GM12878 (cell line): ENCODE measurements at regions not wholly inside any gene's neighbourhood (a gene's known extent, or its start where the extent isn't known, plus 50 kb on each side); places are given as distances from the start of the nearest gene placed in this dataset.

Source experiments
- ATAC-seq: fragments of 200-7000 bp; cut with Tn5 transposase; 3 replicates; pipeline ENCODE4 v1.9.1; 2020; ENCODE audit warnings: mild to moderate bottlenecking, moderate library complexity
- BruUV-seq: library from RNA; stranded (reverse); fragments of 400-500 nt; replicated peaks from 2 replicates; lab custom pipeline; 2021; lab: Mats Ljungman, UMichigan
- CTCF ChIA-PET: fragments of 300-600 bp; sonication (Branson Sonifier 250); formaldehyde crosslinking; extraction: SDS; loops from one replicate; lab custom pipeline; 2021; ENCODE audit warnings: inconsistent platforms; lab: Yijun Ruan, JAX
- POLR2A ChIA-PET: fragments of 350-600 bp; formaldehyde crosslinking; extraction: SDS; loops from one replicate; lab custom pipeline; 2021; ENCODE audit warnings: inconsistent platforms; lab: Charles Lee
- RAD21 ChIA-PET: fragments of 300-600 bp; sonication (Branson Sonifier 250); formaldehyde crosslinking; loops from one replicate; lab custom pipeline; 2023; ENCODE audit warnings: antibody characterized with exemption; ENCODE audit not compliant: unreplicated experiment; lab: Charles Lee
- SMC1A ChIA-PET: fragments of 300-600 bp; sonication (Branson Sonifier 250); formaldehyde crosslinking; loops from one replicate; lab custom pipeline; 2023; ENCODE audit not compliant: unreplicated experiment, uncharacterized antibody; lab: Charles Lee
- DNase-seq: peaks from one replicate; pipeline ENCODE4 v3.0.0-alpha.2; 2011; ENCODE audit warnings: low read depth, low spot score
- FAIRE-seq: peaks from 3 replicates; lab custom pipeline; 2011; peaks lifted over from hg19 to GRCh38; lab: Jason Lieb, UNC
- H2AFZ ChIP-seq: 2 replicates; pipeline ENCODE4 v1.6.0; 2011; ENCODE audit warnings: low read depth, low read length, control low read depth; ENCODE audit not compliant: control insufficient read depth
- H3K27ac ChIP-seq: 2 replicates; pipeline ENCODE4 v1.5.1; 2011; ENCODE audit warnings: control low read depth; ENCODE audit not compliant: control insufficient read depth, insufficient read depth
- H3K27me3 ChIP-seq, 2 experiments: replicated peaks in 1 of 2; 2 replicates each; pipeline versions ENCODE4 v1.6.0 to v1.6.1; 2011; ENCODE audit warnings: low read length in 1 of 2; ENCODE audit not compliant: control insufficient read depth in 2 of 2, insufficient read depth in 2 of 2
- H3K36me3 ChIP-seq, 2 experiments: 2 replicates each; pipeline ENCODE4 v1.5.1; 2011; ENCODE audit warnings: low read length in 1 of 2; ENCODE audit not compliant: control insufficient read depth in 2 of 2, insufficient read depth in 2 of 2
- H3K4me1 ChIP-seq: 2 replicates; pipeline ENCODE4 v1.6.1; 2011; ENCODE audit warnings: mild to moderate bottlenecking, low read length, moderate library complexity, mixed read lengths; ENCODE audit not compliant: control insufficient read depth, insufficient read depth
- H3K4me2 ChIP-seq: 2 replicates; pipeline ENCODE4 v1.6.0; 2011; ENCODE audit warnings: control low read depth; ENCODE audit not compliant: control insufficient read depth, insufficient read depth
- H3K4me3 ChIP-seq: fragments of 200-600 bp; sonication (generic); 2 replicates; pipeline ENCODE4 v1.5.1; 2016
- H3K79me2 ChIP-seq: 2 replicates; pipeline ENCODE4 v1.6.0; 2011; ENCODE audit warnings: low read length; ENCODE audit not compliant: control insufficient read depth, insufficient read depth
- H3K9ac ChIP-seq: 2 replicates; pipeline ENCODE4 v1.8.0; 2011; ENCODE audit warnings: low read length, control low read depth, mixed read lengths; ENCODE audit not compliant: control insufficient read depth, insufficient read depth
- H3K9me3 ChIP-seq: replicated peaks from 3 replicates; pipeline ENCODE4 v1.5.1; 2011; ENCODE audit warnings: mild to moderate bottlenecking, low read length; ENCODE audit not compliant: control insufficient read depth, insufficient read depth
- H4K20me1 ChIP-seq: 2 replicates; pipeline ENCODE4 v1.6.0; 2011; ENCODE audit not compliant: control insufficient read depth, insufficient read depth
- BHLHE40 ChIP-seq, 2 experiments: fragments of 450-650 bp in 1 of 2; IDR thresholded peaks; 2 replicates each; pipeline ENCODE4 v1.6.1; 2011 to 2017; ENCODE audit warnings: low read depth in 2 of 2, borderline replicate concordance in 1 of 2, improper control_type of control experiment in 1 of 2, low read length in 1 of 2, mild to moderate bottlenecking in 1 of 2
- CHD1 ChIP-seq: IDR thresholded peaks from 2 replicates; pipeline ENCODE4 v1.6.1; 2012; ENCODE audit warnings: low read depth, low read length, improper control_type of control experiment
- HDAC2 ChIP-seq: fragments of 200-600 bp; sonication (generic); IDR thresholded peaks from 2 replicates; pipeline ENCODE4 v1.6.1; 2017
- HDGF ChIP-seq: fragments of 450-650 bp; IDR thresholded peaks from 2 replicates; pipeline ENCODE4 v1.6.1; 2016; ENCODE audit warnings: antibody characterized with exemption
- MAX ChIP-seq: IDR thresholded peaks from 2 replicates; pipeline ENCODE4 v1.6.1; 2012; ENCODE audit warnings: low read depth, low read length, improper control_type of control experiment
- NR2C1 ChIP-seq: fragments of 450-650 bp; IDR thresholded peaks from 2 replicates; pipeline ENCODE4 v1.6.1; 2017; ENCODE audit warnings: antibody characterized with exemption, mild to moderate bottlenecking, moderate library complexity
- PKNOX1 ChIP-seq: fragments of 450-650 bp; IDR thresholded peaks from 2 replicates; pipeline ENCODE4 v1.6.1; 2016; ENCODE audit warnings: mild to moderate bottlenecking
- PRDM15 ChIP-seq: fragments of 450-650 bp; formaldehyde crosslinking; IDR thresholded peaks from 2 replicates; pipeline ENCODE4 v1.4.0; 2020; ENCODE audit warnings: mild to moderate bottlenecking, moderate library complexity
- SIN3A ChIP-seq: IDR thresholded peaks from 2 replicates; pipeline ENCODE4 v1.6.1; 2012; ENCODE audit warnings: low read depth, low read length, improper control_type of control experiment
- SPI1 ChIP-seq: IDR thresholded peaks from 2 replicates; pipeline ENCODE4 v1.6.1; 2011; ENCODE audit warnings: low read depth, mild to moderate bottlenecking, low read length, moderate library complexity, borderline replicate concordance; ENCODE audit not compliant: insufficient read depth
- STAT3 ChIP-seq: IDR thresholded peaks from 2 replicates; pipeline ENCODE4 v1.6.1; 2011; ENCODE audit warnings: low read depth, low read length, improper control_type of control experiment
- TBL1XR1 ChIP-seq: IDR thresholded peaks from 2 replicates; pipeline ENCODE4 v1.6.1; 2012; ENCODE audit warnings: low read depth, low read length, improper control_type of control experiment
- USF2 ChIP-seq: IDR thresholded peaks from 2 replicates; pipeline ENCODE4 v1.6.1; 2011; ENCODE audit warnings: low read depth, low read length, improper control_type of control experiment, borderline replicate concordance
- ZNF24 ChIP-seq: fragments of 450-650 bp; IDR thresholded peaks from 2 replicates; pipeline ENCODE4 v1.6.1; 2017; ENCODE audit warnings: antibody characterized with exemption, mild to moderate bottlenecking
- WGBS: methylation state at CpG from one replicate; pipeline ENCODE4 v1.1.6; 2016; ENCODE audit warnings: low lambda C conversion rate; ENCODE audit not compliant: insufficient replicate concordance, insufficient coverage; ENCODE audit errors: missing lambda C conversion rate; 5-methylcytosine and 5-hydroxymethylcytosine counted together
- in situ Hi-C: fragments of 300-500 bp; cut with MboI; formaldehyde crosslinking; loops from 9 replicates; pipeline ENCODE4 v1.14.3; 2018; ENCODE audit warnings: mixed read lengths
- intact Hi-C: fragments of 100-400 bp; cut with micrococcal nuclease; formaldehyde crosslinking; loops from one replicate; pipeline ENCODE4 v1.14.2; 2022; ENCODE audit not compliant: unreplicated experiment
- TF ChIP-seq, protein P1 (sequence below): IDR thresholded peaks from 2 replicates; pipeline ENCODE4 v1.6.1; 2011; ENCODE audit warnings: low read depth, mild to moderate bottlenecking, low read length, moderate library complexity, borderline replicate concordance; ENCODE audit errors: extremely low read depth
- TF ChIP-seq, protein P2 (sequence below): fragments of 450-650 bp; IDR thresholded peaks from 2 replicates; pipeline ENCODE4 v1.6.1; 2016; ENCODE audit warnings: mild to moderate bottlenecking

DNA sequence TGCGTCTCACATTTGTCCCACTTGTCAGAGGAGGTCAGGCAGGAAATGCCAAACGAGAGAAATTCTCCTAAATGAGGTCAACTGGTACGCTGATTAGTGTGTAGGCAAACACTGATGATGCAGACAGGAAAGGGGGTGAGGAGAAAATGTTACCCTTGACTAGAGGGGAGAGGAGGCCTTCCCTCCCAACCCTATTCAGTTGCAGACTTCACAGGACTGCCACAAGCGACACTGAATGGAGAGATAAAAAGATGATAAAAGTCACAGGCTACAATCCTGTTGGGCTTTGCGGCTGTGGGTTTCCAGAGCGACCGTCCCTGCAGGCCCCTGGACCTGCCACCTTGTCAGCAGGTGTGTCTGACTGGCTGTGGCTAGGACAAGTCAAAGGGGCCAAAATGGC lies 569.4 kb downstream of the CDH26 start (continued):
- no peak for TF ChIP-seq PRDM15 (CRISPR knock-in tag)
- no peak for TF ChIP-seq SPI1
- TF ChIP-seq CHD1: no peak
- TF ChIP-seq PKNOX1: no peak

- ChIA-PET CTCF (interaction anchor here (0.6 kb wide), 1 partner anchor 500 kb away, joined by 3 read pairs; no protein-coding TSS in a partner anchor), POLR2A (no interaction called here), SMC1A (no interaction called here), RAD21 (no interaction called here)
- no peaks in the 10 kb centered on the region for H4K20me1 ChIP-seq
- H3K4me1 ChIP-seq: no peaks in the 10 kb centered on the region
- H3K9ac ChIP-seq: no peak overlapping the region
- FAIRE-seq (no peak), DNase-seq (no peak), ATAC-seq (no peak)
- H3K27me3 ChIP-seq: no peaks in the 10 kb centered on the region
- no peak overlapping the region for H3K4me3 ChIP-seq
- 23% methylated on average over 5 of the region's 5 CpGs for WGBS
- H3K27ac ChIP-seq: no peak overlapping the region
- intact Hi-C loops: no loop called here
- no TSS peak for BruUV-seq
- H3K4me2 ChIP-seq: no peak overlapping the region
- no peaks in the 10 kb centered on the region; the same call in 2 of the 3 replicates for H3K9me3 ChIP-seq
- H2AFZ ChIP-seq: no peak overlapping the region
- H3K36me3 ChIP-seq: no peaks in the 10 kb centered on the region
- in situ Hi-C loops: no loop called here
- no peaks in the 10 kb centered on the region for H3K79me2 ChIP-seq
- TF ChIP-seq TBL1XR1 (no peak), SIN3A (no peak), STAT3 (no peak), USF2 (no peak), HDGF (no peak), MAX (no peak), ZNF24 (no peak), NR2C1 (no peak), HDAC2 (no peak), CHD1 (no peak), BHLHE40 (IDR thresholded peaks at IDR 0.05; ENCODE audit: borderline replicate concordance in 1 of 2, low read depth in 2 of 2, low read length in 1 of 2) (no peak)
- TF ChIP-seq, protein P1, sequence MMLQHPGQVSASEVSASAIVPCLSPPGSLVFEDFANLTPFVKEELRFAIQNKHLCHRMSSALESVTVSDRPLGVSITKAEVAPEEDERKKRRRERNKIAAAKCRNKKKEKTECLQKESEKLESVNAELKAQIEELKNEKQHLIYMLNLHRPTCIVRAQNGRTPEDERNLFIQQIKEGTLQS: no peak
- TF ChIP-seq, protein P2, sequence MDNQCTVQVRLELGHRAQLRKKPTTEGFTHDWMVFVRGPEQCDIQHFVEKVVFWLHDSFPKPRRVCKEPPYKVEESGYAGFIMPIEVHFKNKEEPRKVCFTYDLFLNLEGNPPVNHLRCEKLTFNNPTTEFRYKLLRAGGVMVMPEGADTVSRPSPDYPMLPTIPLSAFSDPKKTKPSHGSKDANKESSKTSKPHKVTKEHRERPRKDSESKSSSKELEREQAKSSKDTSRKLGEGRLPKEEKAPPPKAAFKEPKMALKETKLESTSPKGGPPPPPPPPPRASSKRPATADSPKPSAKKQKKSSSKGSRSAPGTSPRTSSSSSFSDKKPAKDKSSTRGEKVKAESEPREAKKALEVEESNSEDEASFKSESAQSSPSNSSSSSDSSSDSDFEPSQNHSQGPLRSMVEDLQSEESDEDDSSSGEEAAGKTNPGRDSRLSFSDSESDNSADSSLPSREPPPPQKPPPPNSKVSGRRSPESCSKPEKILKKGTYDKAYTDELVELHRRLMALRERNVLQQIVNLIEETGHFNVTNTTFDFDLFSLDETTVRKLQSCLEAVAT: no peak
Observed at GRCh38 chr20:60528141-60528540, 569.9 kb downstream of the CDH26 start.
